SK-N-MC (cell line): ENCODE measurements at regions not wholly inside any gene's neighbourhood (a gene's known extent, or its start where the extent isn't known, plus 50 kb on each side); places are given as distances from the start of the nearest gene placed in this dataset.

Experiments
- EZH2 ChIP-seq: fragments of 200-600 bp; sonication (generic); IDR thresholded peaks from one replicate; pipeline ENCODE4 v1.6.1; 2017; ENCODE audit warnings: antibody characterized with exemption
- FOXP2 ChIP-seq: optimal IDR thresholded peaks from 2 replicates; pipeline ENCODE3; 2011; ENCODE audit warnings: mild to moderate bottlenecking, moderate library complexity; ENCODE audit not compliant: insufficient read depth; ENCODE audit errors: extremely low read length, control extremely low read depth
- POLR2AphosphoS5 ChIP-seq: IDR thresholded peaks from 2 replicates; pipeline ENCODE4 v1.6.1; 2012; ENCODE audit warnings: mild to moderate bottlenecking, low read depth, low read length, borderline replicate concordance

DNA sequence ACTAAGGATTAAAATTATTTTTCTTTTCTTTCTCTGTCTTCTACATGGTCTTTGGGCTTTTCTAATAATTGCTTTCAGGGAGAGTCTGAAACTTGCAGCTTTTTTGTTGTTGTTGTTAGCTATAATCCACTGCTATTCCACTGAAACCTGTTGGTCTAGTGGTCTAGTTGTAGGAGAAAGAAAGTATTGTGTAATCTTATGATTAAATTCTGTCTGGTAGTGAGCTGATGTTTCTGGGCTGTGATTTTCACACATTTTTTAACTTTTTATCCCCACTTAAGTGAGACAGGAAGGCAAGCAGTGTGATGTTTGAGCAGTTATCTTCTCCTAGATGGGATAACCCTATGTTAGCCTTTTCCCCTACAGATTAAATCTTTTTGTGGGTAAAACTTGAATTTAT lies 825.2 kb downstream of the PCDH7 start:
- TF ChIP-seq POLR2AphosphoS5 (no peak), EZH2 (no peak), FOXP2 (no peak)
